GM18907 (cell line): ENCODE measurements at regions not wholly inside any gene's neighbourhood (a gene's known extent, or its start where the extent isn't known, plus 50 kb on each side); places are given as distances from the start of the nearest gene placed in this dataset.

Experiments
- ATAC-seq: cut with Tn5 transposase; IDR thresholded peaks from one replicate; pipeline ENCODE4 v1.9.1; 2021; ENCODE audit warnings: mild to moderate bottlenecking, moderate library complexity; ENCODE audit not compliant: unreplicated experiment

DNA sequence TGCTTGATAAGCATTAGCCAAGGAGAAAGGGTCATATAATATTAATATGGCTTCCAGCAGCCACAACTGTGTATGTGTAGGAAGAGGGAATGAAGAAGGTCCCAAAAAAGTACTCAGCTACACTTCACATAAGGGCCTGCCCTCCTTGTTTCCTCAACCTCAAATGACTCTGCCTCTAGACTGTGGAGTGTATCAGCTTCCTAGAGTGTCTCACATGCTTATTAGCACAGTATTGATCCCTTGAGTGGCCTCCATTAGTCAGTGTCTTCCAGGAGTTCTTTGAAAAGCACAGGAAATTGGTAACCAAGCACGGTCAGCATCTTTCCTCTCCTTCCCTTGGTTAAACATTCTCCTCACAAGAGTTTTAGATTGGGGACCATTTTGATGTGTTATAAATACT lies 190.4 kb upstream of the ATP10B start:
- no peak for ATAC-seq

DNA sequence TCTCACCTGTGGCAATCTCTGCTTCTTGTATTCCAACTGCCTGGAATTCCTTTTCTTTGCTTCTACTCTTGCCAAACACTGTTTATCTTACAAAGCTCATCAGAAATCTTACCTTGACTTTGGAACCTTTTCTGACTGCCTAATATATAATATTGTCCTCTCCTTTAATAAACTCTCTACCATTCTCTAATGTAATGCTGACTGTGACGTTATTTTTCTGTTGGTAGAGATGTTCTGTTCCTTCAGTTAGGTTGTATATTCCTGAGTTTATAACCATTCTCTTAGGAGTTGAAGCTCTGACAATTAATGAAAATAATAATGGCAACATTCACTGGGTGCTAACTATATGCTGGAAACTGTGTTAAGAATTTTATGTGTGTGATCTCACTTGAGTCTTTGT lies 188.8 kb upstream of the ATP10B start:
- no peak for ATAC-seq

DNA sequence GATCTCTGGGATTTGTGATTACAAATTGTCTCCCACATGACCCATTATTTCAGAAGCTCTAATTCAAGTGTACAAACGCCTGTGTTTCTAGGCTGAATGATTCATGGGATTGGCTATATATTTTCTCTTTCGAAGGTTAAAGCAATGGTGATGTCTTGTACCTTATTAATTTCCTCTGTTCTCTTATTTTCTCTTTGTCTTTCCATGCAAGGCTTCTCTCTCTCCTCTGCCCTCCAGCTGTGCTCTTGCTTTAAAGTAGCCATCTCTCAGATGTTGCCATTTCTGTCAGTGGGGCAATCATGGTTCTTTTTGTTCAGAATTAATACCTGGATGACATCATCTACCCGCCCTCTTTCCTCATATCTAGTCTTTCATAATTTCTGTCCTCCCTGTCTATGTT lies 184.3 kb upstream of the ATP10B start:
- no peak for ATAC-seq

DNA sequence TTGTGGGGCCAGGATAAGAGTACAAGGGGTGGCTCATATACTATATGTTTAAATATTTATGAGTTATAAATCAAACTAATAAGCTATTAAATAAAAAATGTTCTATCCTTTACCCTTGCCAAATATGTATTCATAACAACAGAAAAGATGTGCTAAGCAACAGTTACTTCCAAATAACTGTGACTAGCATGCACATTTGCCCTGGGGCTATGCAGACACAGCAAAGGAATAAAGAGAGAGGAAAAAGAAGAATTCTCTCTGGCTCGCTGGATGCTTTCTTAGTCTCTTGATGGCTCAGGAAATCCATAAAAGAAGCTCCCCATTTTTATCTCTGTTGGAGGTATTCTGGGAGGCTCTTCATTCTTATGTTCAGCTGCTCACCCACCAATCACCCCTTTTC lies 182.4 kb upstream of the ATP10B start:
- no peak for ATAC-seq

DNA sequence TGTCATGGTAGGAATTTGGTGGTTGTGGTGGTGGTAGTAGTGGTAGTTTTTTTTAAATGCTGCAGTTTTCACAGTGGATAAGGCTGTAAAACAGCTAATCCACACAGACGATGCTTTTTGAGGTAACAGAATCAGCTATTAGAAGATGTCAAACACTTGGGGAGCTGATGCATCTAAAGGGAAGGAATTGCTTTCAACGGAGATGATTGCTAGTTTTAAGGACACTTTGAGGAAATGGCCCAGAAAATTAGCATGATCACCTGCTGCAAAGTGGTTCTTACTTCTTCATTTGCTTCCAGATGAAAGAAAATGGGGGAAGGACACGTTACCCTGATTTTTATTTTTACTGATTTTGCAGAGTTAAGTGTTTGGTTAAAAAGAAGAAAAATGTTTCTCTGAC lies 178.2 kb upstream of the ATP10B start:
- no peak for ATAC-seq

DNA sequence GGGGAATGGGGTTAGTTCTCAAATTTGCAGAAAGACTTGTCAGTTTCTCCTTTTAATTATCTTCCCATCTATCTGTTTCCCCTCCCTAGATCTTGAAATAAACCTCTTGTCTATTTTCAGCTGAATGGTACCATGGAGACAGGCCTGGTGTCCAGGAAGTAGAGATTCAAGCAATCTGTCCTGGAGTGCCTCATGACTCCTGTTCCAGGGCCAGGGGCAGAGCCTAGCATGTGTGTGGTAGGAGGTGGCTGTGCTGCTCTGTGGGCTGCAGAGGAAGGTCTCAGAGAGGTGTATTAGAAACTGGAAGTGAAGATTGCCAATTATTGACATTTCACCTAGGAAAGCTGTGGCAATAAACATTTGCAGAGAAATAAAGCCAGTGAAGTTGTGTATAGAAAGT lies 175.8 kb upstream of the ATP10B start:
- no peak for ATAC-seq

DNA sequence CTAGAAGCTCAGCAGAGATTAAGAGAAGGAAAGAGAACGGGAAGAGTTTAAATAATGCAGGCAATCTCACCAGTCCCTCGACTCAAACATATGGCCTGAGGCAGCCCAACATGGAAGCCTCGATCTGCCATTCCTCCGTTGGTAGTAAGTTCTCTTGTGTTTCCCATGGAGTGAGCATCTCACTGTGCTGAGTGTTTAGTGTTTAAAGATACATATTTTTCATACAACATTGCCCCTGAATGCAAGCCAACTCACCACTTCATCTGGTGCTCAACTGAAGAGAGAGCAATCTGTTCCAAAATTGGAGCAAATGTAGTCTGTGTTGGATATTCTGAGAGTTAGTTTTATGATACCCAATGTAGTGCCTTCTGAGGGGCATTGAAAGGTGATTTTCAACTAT lies 171.5 kb upstream of the ATP10B start:
- no peak for ATAC-seq

DNA sequence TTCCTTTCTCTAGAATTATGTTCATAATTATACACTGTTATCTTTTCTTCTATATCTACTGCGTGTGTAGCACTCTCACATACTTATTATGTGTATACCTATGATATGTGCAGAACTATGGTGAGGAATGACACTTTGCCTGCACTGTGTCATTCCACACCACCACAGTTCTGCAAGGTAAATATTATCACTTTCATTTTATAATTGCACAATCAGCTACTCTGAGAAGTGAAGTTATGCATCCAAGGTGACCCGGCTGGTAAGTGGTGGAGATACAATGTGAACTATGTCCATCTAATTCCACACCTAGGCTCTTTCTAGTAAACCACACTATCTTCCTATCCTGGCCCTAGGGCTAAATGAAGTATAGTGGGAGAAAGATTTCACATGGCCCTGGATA lies 170.1 kb upstream of the ATP10B start:
- no peak for ATAC-seq

DNA sequence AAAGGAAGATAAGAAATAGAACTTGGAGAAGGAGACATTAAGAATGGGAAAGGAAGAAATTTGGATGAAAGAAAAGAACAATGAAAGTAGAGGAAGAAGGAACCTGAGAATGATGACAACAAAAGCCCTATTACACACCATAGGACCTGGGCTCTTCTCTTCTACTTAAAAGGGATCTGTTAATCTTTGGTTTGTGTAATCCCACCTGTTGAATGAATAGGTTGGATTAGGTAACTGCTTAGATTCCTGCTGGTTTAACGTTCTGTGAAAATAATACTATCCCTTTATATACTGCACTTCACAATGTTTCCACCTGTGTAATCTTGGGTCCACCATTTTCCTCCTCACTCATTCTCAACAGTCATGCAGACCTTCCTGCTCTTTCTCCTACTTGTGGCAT lies 157.8 kb upstream of the ATP10B start:
- no peak for ATAC-seq

DNA sequence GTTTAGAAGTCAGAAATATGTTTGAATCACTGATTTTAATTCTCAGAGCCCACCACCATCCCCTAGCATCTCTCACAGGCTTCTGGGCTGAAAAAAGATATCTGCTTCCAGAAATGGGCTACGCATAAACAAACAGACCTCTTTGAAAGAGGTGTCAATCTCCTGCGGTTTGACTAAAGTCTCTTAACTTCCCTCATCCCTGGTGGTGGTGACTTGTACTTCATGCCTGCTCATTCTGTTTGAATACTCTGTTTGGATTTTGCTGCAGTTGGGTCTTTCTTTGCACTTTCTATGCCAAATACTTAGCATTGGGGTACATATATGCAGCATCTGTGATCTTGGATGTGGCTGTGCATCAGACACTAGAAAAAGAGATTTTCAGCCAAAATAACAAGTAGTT lies 157.2 kb upstream of the ATP10B start:
- ATAC-seq: no peak

DNA sequence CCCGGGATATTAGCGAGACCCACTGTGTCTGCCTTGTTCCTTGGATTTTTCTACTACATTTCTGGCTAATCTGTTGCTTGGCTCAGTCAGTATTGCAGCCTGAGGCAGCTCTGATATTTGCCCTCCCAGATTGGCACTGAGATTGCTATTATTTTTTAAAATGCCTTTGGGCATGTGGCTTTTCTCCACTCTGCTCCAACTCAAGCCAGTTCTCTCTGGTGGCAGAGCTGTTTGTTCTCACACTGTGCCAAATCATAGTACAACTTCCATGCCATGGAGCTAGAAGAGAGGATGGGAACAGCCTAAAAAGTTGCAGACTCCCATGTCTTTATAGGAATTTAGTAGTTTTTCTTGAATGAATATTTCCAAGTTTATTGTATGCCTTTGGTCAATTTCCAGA lies 155.9 kb upstream of the ATP10B start:
- ATAC-seq: no peak

DNA sequence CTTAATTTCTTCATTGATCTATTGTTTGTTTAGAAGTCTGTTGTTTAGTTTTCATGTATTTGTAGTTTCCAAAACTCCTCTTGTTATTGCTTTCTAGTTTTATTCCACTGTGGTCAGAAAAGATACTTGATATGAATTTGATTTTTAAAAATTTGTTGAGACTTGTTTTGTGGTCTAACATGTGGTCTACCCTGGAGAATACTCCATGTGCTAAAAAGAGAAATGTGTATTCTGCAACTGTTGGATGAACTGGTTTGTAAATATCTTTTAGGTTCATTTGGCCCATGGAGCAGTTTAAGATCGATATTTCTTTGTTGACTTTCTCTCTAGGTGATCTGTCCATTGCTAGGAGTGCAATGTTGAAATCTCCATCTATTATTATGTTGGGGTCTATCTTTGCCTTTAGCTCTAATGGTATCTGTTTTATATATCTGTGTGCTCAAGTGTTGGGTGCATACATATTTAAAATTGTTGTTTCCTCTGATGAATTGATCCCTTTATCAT lies 150.6 kb upstream of the ATP10B start:
- no peak for ATAC-seq

DNA sequence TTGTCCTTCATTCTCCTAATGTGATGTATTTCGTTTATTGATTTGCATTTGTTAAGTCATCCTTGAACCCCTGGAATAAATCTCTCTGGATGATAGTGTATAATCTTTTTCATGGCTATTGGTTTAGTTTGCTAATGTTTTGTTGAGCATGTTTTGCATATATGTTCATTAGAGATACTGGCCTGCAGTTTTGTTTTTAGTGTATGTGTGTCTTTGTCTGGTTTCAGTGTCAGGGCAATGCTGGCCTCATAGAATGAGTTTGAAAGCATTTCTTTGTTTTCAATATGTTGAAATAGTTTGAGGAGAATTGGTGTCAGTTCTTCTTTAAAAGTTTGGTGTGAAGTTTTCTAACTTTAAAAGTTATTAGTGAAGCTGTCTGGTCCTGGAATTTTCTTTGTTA lies 149.6 kb upstream of the ATP10B start:
- ATAC-seq: peak; percentile 91

DNA sequence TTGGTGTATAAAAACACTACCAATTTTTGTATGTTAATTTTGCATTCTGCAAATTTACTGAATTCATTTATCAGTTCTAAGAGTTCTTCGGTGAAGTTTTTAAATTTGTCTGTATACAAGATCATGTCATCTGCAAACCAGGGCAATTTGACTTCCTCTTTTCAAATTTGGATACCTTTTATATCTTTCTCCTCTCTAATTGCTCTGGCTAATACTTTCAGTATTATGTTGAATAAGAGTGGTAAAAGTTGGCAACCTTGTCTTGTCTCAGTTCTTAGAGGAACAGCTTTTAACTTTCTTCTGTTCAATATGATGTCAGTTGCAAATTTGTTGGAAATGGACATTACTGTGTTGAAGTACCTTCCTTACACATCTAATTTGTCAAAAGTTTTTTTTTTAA lies 149.1 kb upstream of the ATP10B start:
- peak; percentile 72 for ATAC-seq

DNA sequence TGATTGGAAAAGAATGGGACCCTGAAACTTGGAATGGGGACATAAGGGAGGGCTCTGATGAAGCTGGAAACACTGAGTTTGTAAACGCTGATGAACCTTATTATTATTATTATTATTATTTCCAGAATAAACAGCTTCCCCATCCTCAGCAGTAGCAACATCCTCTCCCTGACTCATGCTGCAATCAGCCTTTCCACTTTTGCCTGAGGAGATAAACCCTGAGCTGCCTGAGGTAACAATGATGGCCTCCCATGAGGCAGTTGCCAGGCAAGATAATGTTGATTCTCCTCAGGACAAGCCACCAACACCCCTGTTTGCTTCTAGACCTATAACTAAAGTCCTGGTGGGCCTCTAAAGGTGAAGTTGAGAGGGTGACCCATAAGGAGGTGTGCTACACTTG lies 139.2 kb upstream of the ATP10B start:
- no peak for ATAC-seq

DNA sequence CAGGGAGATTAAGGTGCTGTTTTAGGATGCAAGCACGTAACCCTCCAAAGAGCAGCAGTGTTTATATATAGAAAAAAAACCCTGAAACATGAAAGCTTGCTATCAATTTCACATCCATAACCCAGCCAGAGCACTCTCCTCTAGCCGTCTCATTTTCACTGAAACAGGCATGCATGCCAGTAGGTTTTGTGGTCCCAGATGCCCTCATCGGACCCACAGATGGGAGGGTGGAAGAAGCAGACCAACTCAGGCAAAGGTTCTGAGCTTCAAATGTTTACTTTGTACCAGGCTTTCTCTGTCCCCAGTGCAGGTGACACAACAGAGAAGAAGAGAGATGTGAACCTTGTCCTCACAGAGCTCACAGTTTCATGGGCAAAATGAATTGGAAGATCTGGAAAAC lies 127.4 kb upstream of the ATP10B start:
- peak; percentile 29 for ATAC-seq

DNA sequence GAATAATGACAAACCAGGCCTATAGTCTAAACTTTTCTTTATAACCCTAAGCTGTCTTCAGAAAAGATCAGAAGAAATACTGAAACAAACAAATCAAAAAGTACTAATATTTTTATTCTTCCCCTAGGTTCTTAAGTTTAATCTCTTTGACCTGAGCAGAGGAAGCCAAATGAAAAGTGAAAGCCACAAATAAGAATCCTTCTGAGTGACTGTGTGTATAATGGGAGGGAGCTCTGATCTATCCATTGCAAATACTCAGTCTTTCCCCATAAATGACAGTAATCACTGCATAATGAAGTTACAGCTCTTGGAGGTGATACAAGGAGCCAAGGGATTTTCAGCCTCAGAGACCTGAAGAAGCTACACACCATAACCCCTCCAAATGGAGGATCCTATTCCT lies 126.9 kb upstream of the ATP10B start:
- ATAC-seq: peak; percentile 67

DNA sequence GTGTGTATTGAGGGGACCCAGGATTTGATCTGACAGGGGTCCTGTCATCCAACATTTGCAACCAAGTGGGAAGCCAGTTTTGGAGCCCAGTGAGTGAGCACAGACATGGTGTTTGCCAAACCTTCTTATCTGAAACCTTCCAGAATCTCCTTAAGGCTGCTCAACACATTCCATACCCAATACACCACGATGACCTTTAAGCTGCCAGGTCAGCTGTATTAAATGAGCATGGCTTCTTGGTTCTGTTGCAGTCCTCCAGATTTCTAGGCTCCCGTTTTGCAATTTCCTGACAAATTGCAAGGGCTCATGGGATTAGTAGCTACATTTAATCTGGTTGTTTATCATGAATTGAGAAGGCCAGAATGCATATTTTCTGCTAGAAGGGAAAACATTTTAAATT lies 124.2 kb upstream of the ATP10B start:
- no peak for ATAC-seq

DNA sequence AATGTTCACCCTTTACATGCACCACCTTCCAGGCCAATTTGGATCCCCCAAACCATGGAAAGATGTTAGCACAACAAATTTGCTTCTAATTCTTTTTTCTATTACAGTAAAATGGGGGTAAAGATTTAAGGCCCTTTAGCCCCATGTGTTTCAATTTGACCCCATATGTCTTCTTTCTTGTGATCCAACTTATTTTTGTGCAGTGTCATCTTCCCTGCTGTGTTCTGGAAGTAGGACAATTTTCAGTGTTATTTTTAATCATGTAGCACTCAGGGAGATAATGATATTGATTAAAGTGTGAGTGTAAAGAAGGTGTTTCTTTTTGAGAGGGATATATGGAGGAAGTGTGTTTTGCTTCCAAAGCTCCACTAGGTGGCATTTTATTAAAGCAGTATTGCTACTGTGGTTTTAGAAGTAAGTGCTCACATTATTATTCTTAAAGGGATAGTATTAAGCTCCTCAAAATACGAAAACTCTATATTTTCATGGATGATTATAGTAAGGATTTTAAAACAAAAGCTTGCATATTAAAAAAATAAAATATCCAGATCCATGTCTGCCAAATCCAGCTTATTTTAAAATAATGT lies 118.7 kb upstream of the ATP10B start:
- peak; percentile 48 for ATAC-seq

DNA sequence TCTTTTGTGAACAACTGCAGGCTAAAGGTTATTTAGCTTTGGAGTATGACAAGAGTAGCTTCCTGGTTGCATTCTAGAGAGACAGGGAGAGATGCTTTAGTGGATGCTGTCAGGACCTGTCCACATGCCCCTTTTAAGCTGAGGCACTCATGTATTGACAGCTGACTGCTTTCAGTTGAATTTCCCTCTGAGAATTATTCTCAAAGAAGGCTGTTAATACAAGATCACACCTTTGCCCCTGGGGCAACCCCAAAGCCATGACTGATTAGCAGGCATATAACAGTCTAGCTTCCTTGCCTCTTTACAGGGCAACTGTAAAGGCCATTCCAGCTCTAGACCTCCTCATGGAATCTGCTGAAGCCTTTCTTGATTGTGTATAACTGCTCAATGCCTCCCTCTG lies 117.6 kb upstream of the ATP10B start:
- ATAC-seq: no peak

DNA sequence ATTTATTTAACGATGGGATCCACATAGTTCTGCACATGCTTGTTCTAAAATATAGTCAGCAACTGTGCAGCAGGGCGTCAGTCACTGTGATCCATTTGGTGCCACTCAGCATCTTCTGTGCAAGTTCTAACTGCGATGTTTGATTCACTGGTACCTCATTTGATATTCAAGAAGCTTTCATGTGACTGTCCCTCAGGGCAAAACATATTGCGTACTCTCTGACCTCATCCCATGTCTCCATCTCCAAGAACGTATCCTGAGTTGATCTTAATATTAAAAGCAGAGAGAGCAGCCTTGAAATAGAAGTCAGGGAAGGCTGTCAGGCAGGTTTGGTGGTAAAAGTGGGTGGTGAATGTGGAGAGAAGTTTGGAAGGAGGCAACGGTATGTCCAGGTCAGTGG lies 116.5 kb upstream of the ATP10B start:
- ATAC-seq: no peak

DNA sequence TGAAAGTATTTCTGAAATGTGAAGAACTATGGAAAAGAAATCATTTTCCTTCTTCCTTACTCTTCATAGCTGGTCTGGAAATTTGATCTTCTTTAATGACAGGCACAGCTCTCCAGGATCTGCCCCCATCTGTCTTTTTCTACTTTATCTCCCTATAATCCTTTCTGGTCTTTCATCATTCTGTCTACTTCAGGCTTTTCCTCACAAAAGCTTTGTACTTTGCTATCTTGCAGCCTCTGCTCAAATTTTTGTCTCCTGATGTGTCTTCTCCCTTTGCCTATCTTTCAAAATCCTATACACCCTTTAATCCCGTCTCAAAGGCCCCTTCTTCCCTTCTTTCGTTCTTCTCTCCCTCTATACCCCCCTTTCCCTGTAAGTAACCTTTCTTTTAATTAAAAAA lies 114.9 kb upstream of the ATP10B start:
- no peak for ATAC-seq

DNA sequence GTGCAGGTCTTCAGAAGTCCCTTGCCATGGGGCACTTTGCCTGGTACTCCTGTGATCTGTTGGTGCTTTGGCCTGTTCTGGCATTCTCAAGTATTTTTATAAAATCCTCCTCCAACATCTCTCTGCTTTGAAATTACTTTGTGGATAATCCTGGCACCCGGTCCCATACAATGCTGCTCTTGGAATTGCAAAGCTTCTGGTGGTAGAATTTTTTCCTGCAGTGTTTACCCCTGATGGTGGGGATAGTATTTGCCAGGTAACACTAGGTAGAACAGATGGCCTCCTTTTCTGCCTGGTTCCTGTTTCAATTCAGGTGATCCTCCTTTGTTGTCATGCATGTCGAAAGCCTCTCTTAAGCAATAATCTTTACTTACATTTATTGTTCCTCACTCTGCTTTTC lies 109.8 kb upstream of the ATP10B start:
- no peak for ATAC-seq

DNA sequence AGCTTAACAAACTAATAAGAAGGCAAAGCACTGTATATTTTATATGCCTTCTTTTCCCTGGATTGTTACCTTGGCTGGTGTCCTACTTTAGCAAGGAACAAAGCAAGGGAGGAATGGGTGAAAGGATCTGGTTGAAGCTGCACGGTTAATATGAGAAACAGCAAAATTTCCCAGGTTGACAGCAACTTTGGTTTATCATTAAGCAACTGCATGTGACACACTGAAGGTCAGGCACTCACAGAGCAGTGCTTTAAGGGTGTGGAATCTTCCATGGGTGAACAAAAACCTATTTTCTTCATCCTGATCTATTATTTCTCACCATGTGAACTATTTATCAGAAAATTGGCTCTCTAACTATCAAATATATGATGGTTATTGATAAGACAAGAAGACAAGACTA lies 109.0 kb upstream of the ATP10B start:
- ATAC-seq: peak; percentile 54
